ENCODE measurements at regions not wholly inside any gene's neighbourhood (a gene's known extent, or its start where the extent isn't known, plus 50 kb on each side); places are given as distances from the start of the nearest gene placed in this dataset.
A peak's percentile ranks its signal among the peaks of the same experiment; 100 is the strongest.

- peaks cover 20% of the 10 kb centered on the region for H3K4me1 Mint-ChIP-seq
- DNase-seq = no peak
- no peaks in the 10 kb centered on the region for H3K9me3 Mint-ChIP-seq
- no peak for TF ChIP-seq CTCF (IDR thresholded peaks at IDR 0.05)
- H3K27me3 Mint-ChIP-seq (ENCODE audit: low read depth, poor library complexity) = peaks cover 21% of the 10 kb centered on the region
- H3K4me3 Mint-ChIP-seq = no peak overlapping the region
- no peaks in the 10 kb centered on the region for H3K36me3 Mint-ChIP-seq (ENCODE audit: low read depth)
- no peak overlapping the region for H3K27ac Mint-ChIP-seq
Observed at GRCh38 chr3:139101396-139101795, 56.7 kb upstream of the PRR23C start.

GRCh38 chr3:139103484-139103883 is 58.8 kb upstream of the PRR23C start:
- peaks cover 28% of the 10 kb centered on the region for H3K4me1 Mint-ChIP-seq
- no peak for TF ChIP-seq CTCF (IDR thresholded peaks at IDR 0.05)
- no peak for DNase-seq
- H3K4me3 Mint-ChIP-seq = no peak overlapping the region
- H3K9me3 Mint-ChIP-seq = no peaks in the 10 kb centered on the region
- no peaks in the 10 kb centered on the region for H3K36me3 Mint-ChIP-seq (ENCODE audit: low read depth)
- H3K27ac Mint-ChIP-seq = peak overlapping the region; percentile 45
- peaks cover 20% of the 10 kb centered on the region for H3K27me3 Mint-ChIP-seq (ENCODE audit: low read depth, poor library complexity)

GRCh38 chr3:139104062-139104461 is 59.4 kb upstream of the PRR23C start:
- Mint-ChIP-seq H3K4me3 (no peak overlapping the region), H3K27me3 (ENCODE audit: low read depth, poor library complexity) (peaks cover 16% of the 10 kb centered on the region), H3K9me3 (no peaks in the 10 kb centered on the region), H3K27ac (no peak overlapping the region), H3K36me3 (ENCODE audit: low read depth) (no peaks in the 10 kb centered on the region), H3K4me1 (peaks cover 28% of the 10 kb centered on the region)
- no peak for DNase-seq
- TF ChIP-seq CTCF (IDR thresholded peaks at IDR 0.05) = no peak

- Mint-ChIP-seq H3K36me3 (ENCODE audit: low read depth) (no peaks in the 10 kb centered on the region), H3K9me3 (no peaks in the 10 kb centered on the region), H3K4me3 (no peak overlapping the region), H3K4me1 (peaks cover 28% of the 10 kb centered on the region), H3K27ac (no peak overlapping the region), H3K27me3 (ENCODE audit: low read depth, poor library complexity) (peaks cover 24% of the 10 kb centered on the region)
- DNase-seq = no peak
- TF ChIP-seq CTCF (IDR thresholded peaks at IDR 0.05) = no peak
Observed at GRCh38 chr3:139105154-139105702, 60.5 kb upstream of the PRR23C start.

- no peak for TF ChIP-seq CTCF (IDR thresholded peaks at IDR 0.05)
- no peak for DNase-seq
- Mint-ChIP-seq H3K27ac (no peak overlapping the region), H3K4me3 (no peak overlapping the region), H3K36me3 (ENCODE audit: low read depth) (no peaks in the 10 kb centered on the region), H3K27me3 (ENCODE audit: low read depth, poor library complexity) (peaks cover 28% of the 10 kb centered on the region), H3K4me1 (peaks cover 27% of the 10 kb centered on the region), H3K9me3 (no peaks in the 10 kb centered on the region)
Observed at GRCh38 chr3:139106013-139106932, 61.6 kb upstream of the PRR23C start.
